ENCODE measurements at regions not wholly inside any gene's neighbourhood (a gene's known extent, or its start where the extent isn't known, plus 50 kb on each side); places are given as distances from the start of the nearest gene placed in this dataset.

DNA sequence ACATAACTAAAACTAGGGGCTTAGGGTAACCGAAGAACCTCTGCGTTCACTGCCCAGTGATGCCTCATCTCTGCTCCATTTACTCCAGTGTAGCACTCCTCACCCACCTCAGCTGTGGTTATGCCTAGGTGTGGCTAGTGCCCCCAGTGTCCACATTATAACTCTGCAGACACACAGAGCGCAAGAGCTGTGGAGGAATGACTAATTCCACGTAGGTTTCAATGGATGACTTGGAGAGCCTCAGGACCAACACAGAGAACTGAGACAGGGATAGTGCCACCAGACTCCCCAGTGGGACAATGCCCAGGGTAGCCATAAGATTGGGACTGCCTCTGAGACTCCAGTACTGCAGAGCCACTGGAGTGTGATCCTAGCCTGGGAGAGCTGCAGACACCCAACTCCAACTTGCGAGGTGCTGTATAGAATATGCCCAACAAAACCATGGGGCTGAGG lies 542.4 kb upstream of the DIPK2B start:
- peak; percentile 32 for TF ChIP-seq CTCF (IDR thresholded peaks at IDR 0.05; ENCODE audit: insufficient read depth, low read length)
- no peak for DNase-seq (ENCODE audit: low read depth)
- no peak overlapping the region for H3K4me3 ChIP-seq (ENCODE audit: low read depth, low read length)

- H3K4me3 ChIP-seq (ENCODE audit: low read depth, low read length): no peak overlapping the region
- no peak for TF ChIP-seq CTCF (IDR thresholded peaks at IDR 0.05; ENCODE audit: insufficient read depth, low read length)
- no peak for DNase-seq (ENCODE audit: low read depth)
Measured at GRCh38 chrX:45740291-45740690, 539.6 kb upstream of the DIPK2B start.

DNA sequence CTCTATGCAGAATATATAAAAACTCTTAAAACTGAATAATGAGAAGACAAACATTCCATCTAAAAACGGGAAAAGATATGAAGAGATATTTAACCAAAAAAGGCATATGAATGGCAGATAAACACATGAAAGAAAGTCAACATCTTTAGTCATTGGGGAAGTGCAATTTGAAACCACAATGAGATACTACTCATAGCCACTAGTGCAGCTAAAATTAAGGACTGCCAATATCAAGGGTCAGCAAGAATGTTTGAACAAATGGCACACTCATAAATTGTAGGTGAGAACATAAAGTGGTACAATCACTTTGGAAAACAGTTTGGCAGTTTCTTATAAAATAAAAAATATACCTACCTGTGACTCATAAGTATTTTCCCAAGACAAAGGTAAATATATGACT lies 534.9 kb upstream of the DIPK2B start:
- no peak for TF ChIP-seq CTCF (IDR thresholded peaks at IDR 0.05; ENCODE audit: insufficient read depth, low read length)
- DNase-seq (ENCODE audit: low read depth): no peak
- no peak overlapping the region for H3K4me3 ChIP-seq (ENCODE audit: low read depth, low read length)

DNA sequence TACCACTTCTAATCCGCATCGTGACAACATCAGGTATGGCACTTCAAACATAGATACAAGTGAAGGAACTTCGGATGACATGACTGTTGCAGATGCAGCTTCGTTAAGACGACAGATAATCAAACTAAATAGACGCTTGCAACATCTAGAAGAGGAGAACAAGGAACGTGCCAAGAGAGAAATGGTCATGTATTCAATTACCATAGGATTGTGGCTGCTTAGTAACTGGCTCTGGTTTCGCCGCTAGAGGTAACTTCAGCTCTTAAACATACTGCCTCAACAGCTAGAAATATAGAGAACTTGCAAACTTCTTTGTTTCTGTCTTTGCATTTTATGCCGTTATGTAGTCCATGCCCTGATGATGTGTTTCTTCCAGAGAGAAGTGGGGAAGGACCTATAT lies 530.8 kb upstream of the DIPK2B start:
- H3K4me3 ChIP-seq (ENCODE audit: low read depth, low read length): no peak overlapping the region
- no peak for TF ChIP-seq CTCF (IDR thresholded peaks at IDR 0.05; ENCODE audit: insufficient read depth, low read length)
- DNase-seq (ENCODE audit: low read depth): no peak

DNA sequence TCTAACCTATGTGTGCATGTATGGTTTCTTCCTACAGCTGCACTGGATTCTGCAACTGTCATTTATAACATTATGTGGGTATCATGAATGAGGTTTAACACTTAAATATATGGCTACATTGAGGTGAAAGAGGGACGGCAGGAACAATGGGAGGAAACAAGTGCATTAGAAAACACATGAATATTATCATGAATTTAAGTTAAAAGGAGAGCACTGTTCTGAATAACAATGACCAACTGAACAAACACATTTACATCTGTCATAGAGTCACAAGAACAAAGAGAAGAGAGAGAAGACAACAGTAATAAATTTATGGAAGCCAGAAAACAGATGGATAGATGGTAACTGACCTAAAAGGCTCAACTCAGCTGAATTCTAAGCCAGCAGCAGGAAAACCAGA lies 527.1 kb upstream of the DIPK2B start:
- no peak for TF ChIP-seq CTCF (IDR thresholded peaks at IDR 0.05; ENCODE audit: insufficient read depth, low read length)
- no peak for DNase-seq (ENCODE audit: low read depth)

DNA sequence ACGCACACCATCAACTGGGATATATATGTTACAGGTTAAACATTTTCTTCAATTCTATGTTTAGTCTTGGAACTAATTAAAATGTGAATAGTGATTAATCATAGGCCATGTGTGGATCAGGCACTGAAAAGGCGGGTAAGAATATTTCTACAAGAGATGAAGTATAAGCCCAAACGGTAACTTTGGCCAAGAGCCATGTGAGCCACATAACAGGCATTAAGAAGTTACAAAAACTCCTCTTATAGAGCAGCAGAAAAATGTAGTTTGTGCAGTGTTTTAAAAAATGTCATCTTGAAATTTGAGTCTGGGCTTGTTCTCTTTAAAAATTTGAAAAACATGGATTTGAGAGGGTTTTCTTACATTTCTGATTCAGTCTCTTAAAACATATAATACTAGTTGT lies 521.8 kb upstream of the DIPK2B start:
- no peak overlapping the region for H3K4me3 ChIP-seq (ENCODE audit: low read depth, low read length)
- DNase-seq (ENCODE audit: low read depth): no peak
- no peak for TF ChIP-seq CTCF (IDR thresholded peaks at IDR 0.05; ENCODE audit: insufficient read depth, low read length)

More for the DNA sequence above, 527.1 kb upstream of the DIPK2B start:
- no peak overlapping the region for H3K4me3 ChIP-seq (ENCODE audit: low read depth, low read length)

- H3K4me3 ChIP-seq (ENCODE audit: low read depth, low read length): no peak overlapping the region
- no peak for TF ChIP-seq CTCF (IDR thresholded peaks at IDR 0.05; ENCODE audit: insufficient read depth, low read length)
- DNase-seq (ENCODE audit: low read depth): no peak
Measured at GRCh38 chrX:45719751-45720501, 519.2 kb upstream of the DIPK2B start.
